ENCODE measurements at regions not wholly inside any gene's neighbourhood (a gene's known extent, or its start where the extent isn't known, plus 50 kb on each side); places are given as distances from the start of the nearest gene placed in this dataset.

DNA sequence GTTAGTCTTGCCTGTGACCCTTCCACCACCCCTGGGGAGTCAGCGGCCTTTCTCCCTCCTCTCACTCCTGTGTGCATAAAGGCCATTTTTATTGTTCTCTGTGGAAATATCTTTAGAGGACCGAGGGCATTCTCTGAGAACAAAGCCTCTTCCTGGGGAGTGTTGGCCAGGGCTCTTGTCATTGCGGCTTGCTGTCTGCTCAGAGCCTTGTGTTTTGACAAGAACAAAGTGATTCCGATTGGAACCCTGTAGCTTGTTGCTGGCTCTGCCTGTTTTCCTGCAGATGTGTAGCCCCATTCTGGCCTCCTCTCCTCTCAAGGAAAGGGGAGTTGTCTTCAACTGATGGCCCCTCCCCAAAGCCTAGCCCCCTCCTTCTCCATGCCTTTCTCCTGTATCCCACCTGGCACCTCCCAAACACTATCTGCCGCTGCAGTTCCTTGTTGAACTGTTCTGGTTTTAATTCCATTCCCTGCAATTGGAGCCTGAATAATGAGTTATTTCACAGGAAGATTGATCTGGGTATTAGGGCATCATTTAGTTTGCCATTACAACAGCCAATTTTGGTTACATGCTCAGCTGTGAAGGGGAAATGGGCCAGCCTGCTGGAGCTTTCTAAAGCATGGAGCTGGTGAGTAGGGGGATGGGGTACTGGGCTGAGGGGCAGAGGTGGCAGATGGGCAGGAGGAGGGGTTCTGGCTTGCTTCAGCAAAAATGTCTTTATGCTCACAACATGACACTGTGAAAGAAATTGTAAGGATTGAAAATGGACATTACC is 252.5 kb downstream of the LRFN2 start:
- no peaks in the 10 kb centered on the region for H3K9me3 Mint-ChIP-seq (ENCODE audit: unreplicated experiment)
- H3K4me1 Mint-ChIP-seq (ENCODE audit: unreplicated experiment), result peaks cover 6% of the 10 kb centered on the region
- H3K36me3 Mint-ChIP-seq (ENCODE audit: low read depth, unreplicated experiment), result no peaks in the 10 kb centered on the region
- no peak overlapping the region for H3K4me3 Mint-ChIP-seq (ENCODE audit: unreplicated experiment)
- no peak overlapping the region for H3K27ac Mint-ChIP-seq (ENCODE audit: unreplicated experiment)
- DNase-seq (ENCODE audit: low spot score), result no peak
- TF ChIP-seq, protein P1, sequence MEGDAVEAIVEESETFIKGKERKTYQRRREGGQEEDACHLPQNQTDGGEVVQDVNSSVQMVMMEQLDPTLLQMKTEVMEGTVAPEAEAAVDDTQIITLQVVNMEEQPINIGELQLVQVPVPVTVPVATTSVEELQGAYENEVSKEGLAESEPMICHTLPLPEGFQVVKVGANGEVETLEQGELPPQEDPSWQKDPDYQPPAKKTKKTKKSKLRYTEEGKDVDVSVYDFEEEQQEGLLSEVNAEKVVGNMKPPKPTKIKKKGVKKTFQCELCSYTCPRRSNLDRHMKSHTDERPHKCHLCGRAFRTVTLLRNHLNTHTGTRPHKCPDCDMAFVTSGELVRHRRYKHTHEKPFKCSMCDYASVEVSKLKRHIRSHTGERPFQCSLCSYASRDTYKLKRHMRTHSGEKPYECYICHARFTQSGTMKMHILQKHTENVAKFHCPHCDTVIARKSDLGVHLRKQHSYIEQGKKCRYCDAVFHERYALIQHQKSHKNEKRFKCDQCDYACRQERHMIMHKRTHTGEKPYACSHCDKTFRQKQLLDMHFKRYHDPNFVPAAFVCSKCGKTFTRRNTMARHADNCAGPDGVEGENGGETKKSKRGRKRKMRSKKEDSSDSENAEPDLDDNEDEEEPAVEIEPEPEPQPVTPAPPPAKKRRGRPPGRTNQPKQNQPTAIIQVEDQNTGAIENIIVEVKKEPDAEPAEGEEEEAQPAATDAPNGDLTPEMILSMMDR (IDR thresholded peaks at IDR 0.05; ENCODE audit: unreplicated experiment), result no peak
- H3K27me3 Mint-ChIP-seq (ENCODE audit: unreplicated experiment), result peaks cover 12% of the 10 kb centered on the region

DNA sequence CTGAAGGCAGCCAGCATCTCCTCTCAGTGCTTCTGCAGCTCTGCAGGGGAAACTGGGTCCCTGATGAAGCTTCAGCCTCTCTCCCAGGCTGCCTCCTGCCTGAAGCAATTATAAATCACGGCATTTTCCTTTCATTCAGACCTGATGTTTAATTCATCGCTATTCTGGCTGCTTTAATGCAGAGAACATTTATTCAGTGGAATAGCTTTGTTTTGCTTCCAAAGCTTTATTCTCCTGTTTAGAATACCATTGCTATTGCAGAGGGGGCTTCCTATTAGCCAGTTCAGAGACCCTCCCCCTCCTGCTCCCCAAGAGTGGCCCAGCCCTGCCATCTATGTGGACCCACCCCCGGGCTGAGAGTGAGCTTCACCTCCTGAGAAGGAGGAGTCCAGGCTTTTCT is 255.6 kb downstream of the LRFN2 start:
- Mint-ChIP-seq H3K27ac (ENCODE audit: unreplicated experiment) (no peak overlapping the region), H3K36me3 (ENCODE audit: low read depth, unreplicated experiment) (no peaks in the 10 kb centered on the region), H3K9me3 (ENCODE audit: unreplicated experiment) (no peaks in the 10 kb centered on the region), H3K4me3 (ENCODE audit: unreplicated experiment) (no peak overlapping the region), H3K4me1 (ENCODE audit: unreplicated experiment) (peaks cover 18% of the 10 kb centered on the region), H3K27me3 (ENCODE audit: unreplicated experiment) (peaks cover 5% of the 10 kb centered on the region)
- no peak for DNase-seq (ENCODE audit: low spot score)
- TF ChIP-seq, protein P1 (IDR thresholded peaks at IDR 0.05; ENCODE audit: unreplicated experiment), result no peak

DNA sequence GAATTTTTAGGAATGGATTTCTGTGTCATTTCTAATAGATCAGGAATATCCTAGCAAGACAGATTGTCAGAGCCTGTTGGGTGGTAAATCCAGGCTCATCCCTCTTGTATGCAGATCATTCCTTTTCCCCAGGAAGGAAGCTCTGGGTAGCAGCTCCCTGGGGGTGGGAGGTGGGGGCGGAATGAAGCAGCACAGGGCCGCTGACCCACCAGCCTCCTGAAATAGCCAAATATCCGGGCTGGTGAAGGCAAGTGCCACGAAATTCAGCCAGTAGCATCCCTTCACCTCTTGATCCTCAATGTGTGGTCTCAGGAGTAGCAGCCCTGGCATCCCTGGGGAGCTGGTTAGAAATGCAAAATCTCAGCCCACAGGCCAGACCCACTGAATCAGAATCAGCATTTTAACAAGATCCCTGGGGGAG is 256.9 kb downstream of the LRFN2 start:
- H3K4me3 Mint-ChIP-seq (ENCODE audit: unreplicated experiment), result no peak overlapping the region
- H3K9me3 Mint-ChIP-seq (ENCODE audit: unreplicated experiment), result no peaks in the 10 kb centered on the region
- TF ChIP-seq, protein P1 (IDR thresholded peaks at IDR 0.05; ENCODE audit: unreplicated experiment), result no peak
- no peak overlapping the region for H3K27ac Mint-ChIP-seq (ENCODE audit: unreplicated experiment)
- H3K4me1 Mint-ChIP-seq (ENCODE audit: unreplicated experiment), result peaks cover 18% of the 10 kb centered on the region
- H3K36me3 Mint-ChIP-seq (ENCODE audit: low read depth, unreplicated experiment), result no peaks in the 10 kb centered on the region
- peaks cover 5% of the 10 kb centered on the region for H3K27me3 Mint-ChIP-seq (ENCODE audit: unreplicated experiment)
- DNase-seq (ENCODE audit: low spot score), result no peak

DNA sequence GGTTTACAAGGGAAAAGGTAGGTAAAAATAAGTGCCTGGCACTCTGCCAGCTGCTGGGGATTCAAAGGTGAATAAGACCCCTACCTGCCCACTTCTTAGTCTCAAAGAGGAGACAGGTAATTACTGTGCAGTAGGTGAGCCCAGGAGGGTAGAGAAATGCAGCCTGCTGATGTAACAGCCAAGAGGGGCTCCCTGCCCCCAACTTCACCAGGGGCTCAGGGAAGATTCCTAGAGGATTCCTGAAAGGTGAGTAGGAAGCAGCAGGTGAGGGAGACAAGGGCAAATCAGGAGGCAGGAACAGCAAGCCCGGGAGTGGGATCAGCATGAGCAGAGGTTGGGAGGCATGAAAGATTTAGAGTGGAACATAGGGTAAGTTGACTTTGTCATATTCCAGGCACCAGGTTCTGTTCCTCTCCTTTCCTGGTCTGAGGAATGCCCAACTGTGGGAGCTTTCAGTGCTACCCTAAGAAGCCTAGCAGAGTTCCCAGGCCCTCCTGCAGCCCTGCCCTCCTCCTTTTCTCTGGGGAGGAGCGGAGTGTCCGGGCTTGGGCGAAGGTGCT is 258.1 kb downstream of the LRFN2 start:
- TF ChIP-seq, protein P1 (IDR thresholded peaks at IDR 0.05; ENCODE audit: unreplicated experiment), result no peak
- no peak overlapping the region for H3K4me3 Mint-ChIP-seq (ENCODE audit: unreplicated experiment)
- H3K4me1 Mint-ChIP-seq (ENCODE audit: unreplicated experiment), result peaks cover 18% of the 10 kb centered on the region
- H3K9me3 Mint-ChIP-seq (ENCODE audit: unreplicated experiment), result no peaks in the 10 kb centered on the region
- H3K27me3 Mint-ChIP-seq (ENCODE audit: unreplicated experiment), result peaks cover 7% of the 10 kb centered on the region
- H3K27ac Mint-ChIP-seq (ENCODE audit: unreplicated experiment), result no peak overlapping the region
- no peaks in the 10 kb centered on the region for H3K36me3 Mint-ChIP-seq (ENCODE audit: low read depth, unreplicated experiment)
- no peak for DNase-seq (ENCODE audit: low spot score)

DNA sequence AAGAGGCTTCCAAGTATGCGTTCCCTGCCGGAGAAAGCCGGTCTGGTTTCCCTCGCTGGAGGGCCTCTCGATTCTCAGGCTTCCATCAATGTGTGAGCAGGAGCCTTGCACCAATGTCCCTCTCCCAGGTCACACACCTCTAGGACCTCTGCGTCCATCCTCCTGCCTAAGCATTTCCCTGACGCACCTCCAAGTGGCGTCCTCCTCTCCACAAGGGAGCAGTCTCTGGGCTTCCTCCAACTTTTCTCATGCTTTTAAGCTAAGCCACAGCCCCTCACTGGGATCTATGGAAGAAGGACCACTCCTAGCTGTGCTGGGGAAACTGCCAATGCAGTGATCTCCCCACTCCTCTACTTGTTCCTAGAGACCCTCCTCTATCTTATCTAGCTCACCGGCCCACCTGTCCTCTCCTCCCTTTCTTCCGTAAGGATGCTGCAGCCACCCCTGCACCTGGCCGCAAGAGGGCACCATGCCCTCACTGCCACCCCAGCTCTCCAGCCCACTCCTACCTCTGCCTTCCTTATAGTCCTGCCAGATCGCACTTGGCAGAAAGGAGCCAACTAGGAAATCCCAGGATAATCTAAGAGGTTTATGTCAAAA is 258.7 kb downstream of the LRFN2 start:
- DNase-seq (ENCODE audit: low spot score), result peak; percentile 38
- Mint-ChIP-seq H3K4me3 (ENCODE audit: unreplicated experiment) (no peak overlapping the region), H3K9me3 (ENCODE audit: unreplicated experiment) (no peaks in the 10 kb centered on the region), H3K4me1 (ENCODE audit: unreplicated experiment) (peaks cover 18% of the 10 kb centered on the region), H3K36me3 (ENCODE audit: low read depth, unreplicated experiment) (no peaks in the 10 kb centered on the region), H3K27ac (ENCODE audit: unreplicated experiment) (no peak overlapping the region), H3K27me3 (ENCODE audit: unreplicated experiment) (peaks cover 7% of the 10 kb centered on the region)
- TF ChIP-seq, protein P1 (IDR thresholded peaks at IDR 0.05; ENCODE audit: unreplicated experiment), result peak; percentile 59
